Panc1 (cell line): ENCODE measurements at regions not wholly inside any gene's neighbourhood (a gene's known extent, or its start where the extent isn't known, plus 50 kb on each side); places are given as distances from the start of the nearest gene placed in this dataset.

ENCODE experiments used
- ATAC-seq: fragments of 200-7000 bp; cut with Tn5 transposase; 2 replicates; pipeline ENCODE4 v1.9.1; 2020; ENCODE audit warnings: mild to moderate bottlenecking, moderate library complexity
- BruUV-seq: library from RNA; stranded (reverse); fragments of 400-500 nt; replicated peaks from 2 replicates; lab custom pipeline; 2021; lab: Mats Ljungman, UMichigan
- CTCF ChIA-PET: fragments of 300-600 bp; sonication (Branson Sonifier 250); formaldehyde crosslinking; loops from one replicate; lab custom pipeline; 2022; ENCODE audit warnings: antibody characterized with exemption; lab: Charles Lee
- POLR2A ChIA-PET: fragments of 300-600 bp; sonication (Branson Sonifier 250); formaldehyde crosslinking; loops from one replicate; lab custom pipeline; 2022; ENCODE audit warnings: antibody characterized with exemption; lab: Charles Lee
- DNase-seq: peaks from one replicate; pipeline ENCODE4 v3.0.0-alpha.2; 2010; ENCODE audit warnings: low read depth, low spot score
- H3K27ac ChIP-seq: 2 replicates; pipeline ENCODE4 v1.5.1; 2011; ENCODE audit warnings: mild to moderate bottlenecking, low read length, inconsistent platforms
- H3K27me3 ChIP-seq: fragments of 200-500 bp; sonication (Bioruptor generic); 2 replicates; pipeline ENCODE4 v1.6.0; 2014; ENCODE audit warnings: low read length, inconsistent platforms; ENCODE audit not compliant: control insufficient read depth, insufficient read depth
- H3K36me3 ChIP-seq: fragments of 200-500 bp; sonication (Bioruptor generic); 2 replicates; pipeline ENCODE4 v1.5.1; 2014; ENCODE audit warnings: inconsistent platforms, mild to moderate bottlenecking, low read length, moderate library complexity; ENCODE audit not compliant: control insufficient read depth, insufficient read depth
- H3K4me1 ChIP-seq: 2 replicates; pipeline ENCODE4 v1.5.1; 2011; ENCODE audit warnings: inconsistent platforms, mild to moderate bottlenecking, low read length, moderate library complexity; ENCODE audit not compliant: control insufficient read depth, insufficient read depth
- H3K4me3 ChIP-seq, 2 experiments: 2 replicates each; pipeline ENCODE4 v1.5.1; 2011 to 2012; ENCODE audit warnings: low read depth in 2 of 2, low read length in 2 of 2, mild to moderate bottlenecking in 2 of 2, inconsistent platforms in 1 of 2, moderate library complexity in 1 of 2
- H3K9me3 ChIP-seq: fragments of 200-500 bp; sonication (Bioruptor generic); 2 replicates; pipeline ENCODE4 v1.5.1; 2014; ENCODE audit warnings: low read depth, mild to moderate bottlenecking, inconsistent platforms, low read length, moderate library complexity; ENCODE audit not compliant: control insufficient read depth, insufficient read depth
- POLR2AphosphoS5 ChIP-seq: IDR thresholded peaks from 2 replicates; pipeline ENCODE4 v1.6.1; 2012; ENCODE audit warnings: mild to moderate bottlenecking, low read depth, low read length, moderate library complexity
- SIN3A ChIP-seq: IDR thresholded peaks from 2 replicates; pipeline ENCODE4 v1.6.1; 2012; ENCODE audit warnings: low read depth, mild to moderate bottlenecking, low read length, moderate library complexity, borderline replicate concordance; ENCODE audit not compliant: insufficient read depth
- TCF7L2 ChIP-seq: IDR thresholded peaks from 2 replicates; pipeline ENCODE4 v1.6.1; 2011; ENCODE audit warnings: mild to moderate bottlenecking, low read depth, low read length, inconsistent platforms
- in situ Hi-C: cut with HindIII; loops from 2 replicates; pipeline ENCODE4 v1.10.0; 2016; ENCODE audit warnings: low sequenced_read_pairs, low pct_unique_long_range_greater_than_20kb
- intact Hi-C: fragments of 100-400 bp; cut with micrococcal nuclease; formaldehyde crosslinking; loops from one replicate; pipeline ENCODE4 v1.10.0; 2022; ENCODE audit not compliant: unreplicated experiment
- TF ChIP-seq, protein P1 (sequence below): fragments of 450-650 bp; IDR thresholded peaks from 2 replicates; pipeline ENCODE4 v1.5.1; 2017; ENCODE audit warnings: mild to moderate bottlenecking
- TF ChIP-seq, protein P2 (sequence below), 2 experiments: IDR thresholded peaks; 2 replicates each; pipeline ENCODE4 v1.6.1; 2011 to 2012; ENCODE audit warnings: low read depth in 2 of 2, control low read depth in 1 of 2, low read length in 1 of 2, mild to moderate bottlenecking in 1 of 2, moderate library complexity in 1 of 2; ENCODE audit not compliant: insufficient read depth in 1 of 2

DNA sequence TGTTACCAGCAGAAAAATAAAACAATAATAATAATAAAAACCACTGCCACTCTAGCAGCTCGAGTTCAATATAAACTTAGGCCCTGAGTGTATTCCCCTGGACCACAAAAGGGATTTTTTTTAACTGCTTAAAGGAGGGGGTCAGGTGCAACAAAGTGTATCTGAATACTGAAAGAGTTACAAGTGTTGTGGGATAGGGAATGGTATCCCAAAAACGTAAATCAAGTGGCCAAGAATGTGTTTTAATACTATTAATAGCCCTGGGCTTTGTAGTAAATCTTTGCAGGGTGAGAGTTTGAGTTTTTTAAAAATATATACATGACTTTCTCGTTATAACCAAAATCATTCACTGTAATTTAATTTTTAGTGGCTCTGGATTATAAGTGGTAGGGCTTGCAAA lies 860.1 kb upstream of the INTU start:
- intact Hi-C loops: no loop called here
- Histone ChIP-seq H3K4me3 (no peak overlapping the region), H3K27ac (no peak overlapping the region), H3K9me3 (no peaks in the 10 kb centered on the region), H3K27me3 (no peaks in the 10 kb centered on the region), H3K4me1 (no peaks in the 10 kb centered on the region), H3K36me3 (no peaks in the 10 kb centered on the region)
- TF ChIP-seq POLR2AphosphoS5 (no peak), SIN3A (no peak), TCF7L2 (no peak)
- TF ChIP-seq, protein P1, sequence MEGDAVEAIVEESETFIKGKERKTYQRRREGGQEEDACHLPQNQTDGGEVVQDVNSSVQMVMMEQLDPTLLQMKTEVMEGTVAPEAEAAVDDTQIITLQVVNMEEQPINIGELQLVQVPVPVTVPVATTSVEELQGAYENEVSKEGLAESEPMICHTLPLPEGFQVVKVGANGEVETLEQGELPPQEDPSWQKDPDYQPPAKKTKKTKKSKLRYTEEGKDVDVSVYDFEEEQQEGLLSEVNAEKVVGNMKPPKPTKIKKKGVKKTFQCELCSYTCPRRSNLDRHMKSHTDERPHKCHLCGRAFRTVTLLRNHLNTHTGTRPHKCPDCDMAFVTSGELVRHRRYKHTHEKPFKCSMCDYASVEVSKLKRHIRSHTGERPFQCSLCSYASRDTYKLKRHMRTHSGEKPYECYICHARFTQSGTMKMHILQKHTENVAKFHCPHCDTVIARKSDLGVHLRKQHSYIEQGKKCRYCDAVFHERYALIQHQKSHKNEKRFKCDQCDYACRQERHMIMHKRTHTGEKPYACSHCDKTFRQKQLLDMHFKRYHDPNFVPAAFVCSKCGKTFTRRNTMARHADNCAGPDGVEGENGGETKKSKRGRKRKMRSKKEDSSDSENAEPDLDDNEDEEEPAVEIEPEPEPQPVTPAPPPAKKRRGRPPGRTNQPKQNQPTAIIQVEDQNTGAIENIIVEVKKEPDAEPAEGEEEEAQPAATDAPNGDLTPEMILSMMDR: no peak
- TF ChIP-seq, protein P2, sequence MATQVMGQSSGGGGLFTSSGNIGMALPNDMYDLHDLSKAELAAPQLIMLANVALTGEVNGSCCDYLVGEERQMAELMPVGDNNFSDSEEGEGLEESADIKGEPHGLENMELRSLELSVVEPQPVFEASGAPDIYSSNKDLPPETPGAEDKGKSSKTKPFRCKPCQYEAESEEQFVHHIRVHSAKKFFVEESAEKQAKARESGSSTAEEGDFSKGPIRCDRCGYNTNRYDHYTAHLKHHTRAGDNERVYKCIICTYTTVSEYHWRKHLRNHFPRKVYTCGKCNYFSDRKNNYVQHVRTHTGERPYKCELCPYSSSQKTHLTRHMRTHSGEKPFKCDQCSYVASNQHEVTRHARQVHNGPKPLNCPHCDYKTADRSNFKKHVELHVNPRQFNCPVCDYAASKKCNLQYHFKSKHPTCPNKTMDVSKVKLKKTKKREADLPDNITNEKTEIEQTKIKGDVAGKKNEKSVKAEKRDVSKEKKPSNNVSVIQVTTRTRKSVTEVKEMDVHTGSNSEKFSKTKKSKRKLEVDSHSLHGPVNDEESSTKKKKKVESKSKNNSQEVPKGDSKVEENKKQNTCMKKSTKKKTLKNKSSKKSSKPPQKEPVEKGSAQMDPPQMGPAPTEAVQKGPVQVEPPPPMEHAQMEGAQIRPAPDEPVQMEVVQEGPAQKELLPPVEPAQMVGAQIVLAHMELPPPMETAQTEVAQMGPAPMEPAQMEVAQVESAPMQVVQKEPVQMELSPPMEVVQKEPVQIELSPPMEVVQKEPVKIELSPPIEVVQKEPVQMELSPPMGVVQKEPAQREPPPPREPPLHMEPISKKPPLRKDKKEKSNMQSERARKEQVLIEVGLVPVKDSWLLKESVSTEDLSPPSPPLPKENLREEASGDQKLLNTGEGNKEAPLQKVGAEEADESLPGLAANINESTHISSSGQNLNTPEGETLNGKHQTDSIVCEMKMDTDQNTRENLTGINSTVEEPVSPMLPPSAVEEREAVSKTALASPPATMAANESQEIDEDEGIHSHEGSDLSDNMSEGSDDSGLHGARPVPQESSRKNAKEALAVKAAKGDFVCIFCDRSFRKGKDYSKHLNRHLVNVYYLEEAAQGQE (IDR thresholded peaks at IDR 0.05; ENCODE audit: insufficient read depth in 1 of 2, low read depth in 2 of 2, low read length in 1 of 2): no peak
- ChIA-PET POLR2A (no interaction called here), CTCF (no interaction called here)
- DNase-seq (no peak), ATAC-seq (no peak)
- no TSS peak for BruUV-seq
- in situ Hi-C loops: no loop called here

DNA sequence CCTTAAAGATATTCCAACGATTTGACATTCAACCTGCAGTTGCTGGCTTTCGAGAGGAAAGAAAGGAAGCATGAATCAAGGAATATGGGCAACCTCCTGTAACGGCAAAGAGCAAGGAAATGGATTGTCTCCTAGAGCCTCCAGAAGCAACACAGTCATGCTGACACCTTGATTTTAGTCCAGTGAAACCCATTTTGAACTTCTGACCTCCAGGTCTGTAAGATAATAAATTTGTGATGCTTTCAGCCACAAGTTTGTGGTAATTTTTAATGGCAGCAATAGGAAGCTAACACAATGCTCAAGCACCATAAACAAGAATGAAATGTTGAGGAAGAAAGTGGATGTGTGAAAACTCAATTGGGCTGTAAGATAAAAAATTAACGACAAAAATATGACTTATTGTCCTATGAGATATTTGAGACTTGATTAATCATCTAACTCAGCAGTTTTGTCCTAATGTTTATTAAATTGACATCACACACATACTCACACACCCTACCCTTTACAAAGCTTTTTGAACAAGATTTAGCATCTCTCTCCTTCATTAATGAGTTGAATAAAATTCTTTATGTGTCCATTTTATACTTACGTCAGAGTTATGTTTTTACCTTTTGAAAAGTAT lies 857.2 kb upstream of the INTU start:
- Histone ChIP-seq H3K27me3 (no peaks in the 10 kb centered on the region), H3K4me1 (no peaks in the 10 kb centered on the region), H3K27ac (no peak overlapping the region), H3K36me3 (no peaks in the 10 kb centered on the region), H3K9me3 (no peaks in the 10 kb centered on the region), H3K4me3 (no peak overlapping the region)
- BruUV-seq: no TSS peak
- in situ Hi-C loops (no loop called here), intact Hi-C loops (no loop called here)
- no peak for DNase-seq
- POLR2A ChIA-PET: no interaction called here
- CTCF ChIA-PET: no interaction called here
- TF ChIP-seq, protein P2 (IDR thresholded peaks at IDR 0.05; ENCODE audit: insufficient read depth in 1 of 2, low read depth in 2 of 2, low read length in 1 of 2): no peak
- TF ChIP-seq POLR2AphosphoS5: no peak
- TF ChIP-seq TCF7L2: no peak
- TF ChIP-seq, protein P1: no peak
- TF ChIP-seq SIN3A: no peak
- no peak for ATAC-seq
